ENCODE measurements at regions not wholly inside any gene's neighbourhood (a gene's known extent, or its start where the extent isn't known, plus 50 kb on each side); places are given as distances from the start of the nearest gene placed in this dataset.

GRCh38 chr4:13246107-13246506 is 238.0 kb downstream of the RAB28 start (continued):
- TF ChIP-seq ZNF462 (CRISPR knock-in tag; IDR thresholded peaks at IDR 0.05) (no peak), ZNF331 (CRISPR knock-in tag; IDR thresholded peaks at IDR 0.05; ENCODE audit: low read depth) (no peak), EZH2phosphoT487 (IDR thresholded peaks at IDR 0.05; ENCODE audit: unreplicated experiment) (no peak), ETS1 (IDR thresholded peaks at IDR 0.05) (no peak), STAT1 (IDR thresholded peaks at IDR 0.05; ENCODE audit: unreplicated experiment) (no peak), ZNF114 (CRISPR knock-in tag; IDR thresholded peaks at IDR 0.05) (no peak), POLR2AphosphoS5 (IDR thresholded peaks at IDR 0.05; ENCODE audit: low read depth) (no peak), EZH2 (IDR thresholded peaks at IDR 0.05; ENCODE audit: low read depth, unreplicated experiment) (no peak), NANOG (IDR thresholded peaks at IDR 0.05; ENCODE audit: borderline replicate concordance) (no peak)

- no peak overlapping the region for H2AFZ ChIP-seq
- no peaks in the 10 kb centered on the region for H3K36me3 ChIP-seq (ENCODE audit: insufficient read depth)
- H4K20me1 ChIP-seq (replicated peaks; ENCODE audit: insufficient read depth): no peaks in the 10 kb centered on the region
- Mint-ChIP-seq H3K36me3 (ENCODE audit: low read depth) (peaks cover 14% of the 10 kb centered on the region; the same call in 2 of the 3 replicates), H3K4me3 (no peak overlapping the region), H3K27me3 (ENCODE audit: insufficient read depth, low read depth, poor library complexity) (peaks cover 1% of the 10 kb centered on the region), H3K9me3 (peaks cover 22% of the 10 kb centered on the region), H3K27ac (no peak overlapping the region), H3K4me1 (peaks cover 8% of the 10 kb centered on the region)
- no peaks in the 10 kb centered on the region for H3K4me1 ChIP-seq (ENCODE audit: insufficient read depth)
- no peaks in the 10 kb centered on the region for H3K27me3 ChIP-seq (ENCODE audit: insufficient read depth)
- peak overlapping the region; percentile 59; the same call in 1 of the 2 replicates for H3K4me2 ChIP-seq
- no peak for TF ChIP-seq REST (IDR thresholded peaks at IDR 0.05; ENCODE audit: unreplicated experiment)
- H3F3A ChIP-seq (replicated peaks; ENCODE audit: low read depth): no peaks in the 10 kb centered on the region
- H3K27ac ChIP-seq (ENCODE audit: low read depth): no peak overlapping the region
- no peak overlapping the region for H3K4me3 ChIP-seq
- DNase-seq (ENCODE audit: low spot score): no peak
- no peaks in the 10 kb centered on the region for H3K79me2 ChIP-seq (replicated peaks; ENCODE audit: insufficient read depth)
- ATAC-seq: no peak
- H3K9me2 ChIP-seq (ENCODE audit: insufficient read depth): peaks cover 16% of the 10 kb centered on the region; the same call in 1 of the 2 replicates
These were observed 239.7 kb downstream of the RAB28 start for GRCh38 chr4:13244444-13244843.
